BE2C (cell line): ENCODE measurements at regions not wholly inside any gene's neighbourhood (a gene's known extent, or its start where the extent isn't known, plus 50 kb on each side); places are given as distances from the start of the nearest gene placed in this dataset.
"Not testable (repeated sequence)": the region's sequence is repeated elsewhere in the genome, so short reads cannot be mapped to it uniquely, and the experiment has no call there.

ENCODE experiments used
- DNase-seq: peaks from one replicate; pipeline ENCODE4 v3.0.0-alpha.2; 2020
- H3K27me3 ChIP-seq: fragments of 250-450 bp; sonication (Bioruptor Pico); 2 replicates; pipeline ENCODE4 v1.5.1; 2020; ENCODE audit warnings: mild to moderate bottlenecking
- H3K36me3 ChIP-seq: fragments of 250-450 bp; sonication (Bioruptor Pico); 2 replicates; pipeline ENCODE4 v1.5.1; 2020; ENCODE audit warnings: mild to moderate bottlenecking
- H3K4me1 ChIP-seq: fragments of 250-450 bp; sonication (Bioruptor Pico); 2 replicates; pipeline ENCODE4 v1.5.1; 2020
- H3K4me3 ChIP-seq: 2 replicates; pipeline ENCODE4 v1.5.1; 2011; ENCODE audit warnings: low read depth, low read length
- H3K9me3 ChIP-seq: fragments of 250-450 bp; sonication (Bioruptor Pico); 2 replicates; pipeline ENCODE4 v1.5.1; 2020
- CTCF ChIP-seq: IDR thresholded peaks from 2 replicates; pipeline ENCODE4 v1.5.1; 2012; ENCODE audit warnings: mild to moderate bottlenecking, low read depth, low read length

DNA sequence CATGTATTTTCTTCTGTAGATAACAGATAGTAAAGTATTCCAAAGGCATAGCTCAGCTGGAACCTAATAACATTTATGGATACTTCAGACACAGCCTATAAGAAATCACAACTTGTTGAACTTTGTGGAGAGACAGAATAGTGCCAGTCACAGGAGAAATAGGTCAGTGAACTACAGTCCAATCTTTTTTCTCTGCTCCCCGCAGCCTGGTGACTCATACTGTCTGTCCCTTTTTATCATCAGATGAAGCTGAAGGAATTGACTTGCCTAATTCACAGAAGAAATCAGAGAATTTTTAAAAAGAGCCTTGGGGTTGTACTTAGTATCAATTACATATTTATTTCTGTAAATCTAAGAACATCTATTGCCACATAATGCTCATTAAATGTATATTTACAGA lies 222.3 kb downstream of the ALG10 start:
- Histone ChIP-seq H3K36me3 (no peaks in the 10 kb centered on the region), H3K9me3 (no peaks in the 10 kb centered on the region), H3K27me3 (no peaks in the 10 kb centered on the region), H3K4me3 (no peak overlapping the region), H3K4me1 (no peaks in the 10 kb centered on the region)
- no peak for TF ChIP-seq CTCF
- DNase-seq, result no peak

DNA sequence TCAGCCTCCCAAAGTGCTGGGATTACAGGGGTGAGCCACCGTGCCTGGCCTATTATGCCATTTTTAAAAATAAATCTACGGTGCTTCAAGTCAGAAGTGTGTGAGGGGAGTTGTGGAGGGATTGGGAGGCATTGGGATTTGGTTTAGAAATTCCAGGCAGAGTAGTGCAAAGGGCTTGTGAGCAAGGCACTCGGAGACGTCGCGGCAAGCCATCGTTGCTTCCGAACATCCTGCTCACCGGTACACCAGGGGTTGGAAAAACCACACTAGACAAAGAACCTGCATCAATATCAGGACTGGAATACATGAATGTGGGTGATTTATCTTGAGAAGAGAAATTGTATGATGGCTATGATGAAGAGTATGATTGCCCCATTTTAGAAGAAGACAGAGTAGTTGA lies 227.0 kb downstream of the ALG10 start:
- TF ChIP-seq CTCF, result no peak
- Histone ChIP-seq H3K27me3 (no peaks in the 10 kb centered on the region), H3K4me1 (no peaks in the 10 kb centered on the region), H3K9me3 (no peaks in the 10 kb centered on the region), H3K36me3 (no peaks in the 10 kb centered on the region), H3K4me3 (no peak overlapping the region)
- DNase-seq, result no peak

DNA sequence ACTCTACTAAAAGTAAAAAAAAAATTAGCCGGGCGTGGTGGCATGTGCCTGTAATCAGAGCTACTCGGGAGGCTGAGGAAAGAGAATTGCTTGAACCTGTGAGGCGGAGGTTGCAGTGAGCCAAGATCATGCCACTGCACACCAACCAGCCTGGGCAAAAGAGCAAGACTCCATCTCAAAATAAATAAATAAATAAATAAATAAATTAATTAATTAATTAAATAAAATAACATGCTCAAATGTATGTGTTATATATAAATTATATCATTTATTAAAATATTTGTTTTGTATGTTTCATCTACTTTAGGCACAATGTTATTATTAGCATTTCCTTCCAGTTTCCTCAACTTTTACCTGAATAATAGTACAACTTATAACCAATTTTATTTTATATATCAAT lies 229.6 kb downstream of the ALG10 start:
- H3K4me3 ChIP-seq, DNase-seq, H3K27me3 ChIP-seq, H3K36me3 ChIP-seq, H3K9me3 ChIP-seq, H3K4me1 ChIP-seq: not testable (repeated sequence)

GRCh38 chr12:34253674-34254073 lies 231.4 kb downstream of the ALG10 start:
- TF ChIP-seq CTCF, result no peak
- H3K4me3 ChIP-seq, result no peak overlapping the region
- H3K9me3 ChIP-seq, result no peaks in the 10 kb centered on the region
- H3K4me1 ChIP-seq, result no peaks in the 10 kb centered on the region
- no peaks in the 10 kb centered on the region for H3K36me3 ChIP-seq
- no peaks in the 10 kb centered on the region for H3K27me3 ChIP-seq
- DNase-seq, result no peak

DNA sequence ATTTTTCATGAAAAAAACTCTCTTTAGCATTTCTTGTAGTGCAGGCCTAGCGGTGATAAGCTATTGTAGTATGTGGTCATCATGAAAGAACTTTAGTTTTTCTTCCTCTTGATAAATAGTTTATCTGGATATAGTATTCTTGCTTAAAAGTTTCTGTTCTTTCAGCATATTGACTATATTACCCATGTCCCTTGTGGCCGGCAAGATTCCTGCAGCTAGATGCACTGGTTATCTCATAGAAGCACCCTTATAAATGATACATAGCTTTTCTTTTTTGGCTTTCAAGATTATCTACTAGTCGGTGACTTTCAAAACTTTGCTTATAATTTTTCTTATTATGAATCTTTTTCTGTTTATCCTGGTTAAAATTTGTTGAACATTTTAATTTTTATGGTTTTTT lies 234.8 kb downstream of the ALG10 start:
- no peaks in the 10 kb centered on the region for H3K9me3 ChIP-seq
- no peak for DNase-seq
- no peak for TF ChIP-seq CTCF

GRCh38 chr12:34262140-34262539 lies 239.8 kb downstream of the ALG10 start:
- not testable (repeated sequence) for H3K9me3 ChIP-seq, H3K36me3 ChIP-seq, DNase-seq, H3K27me3 ChIP-seq, H3K4me1 ChIP-seq, H3K4me3 ChIP-seq

More for the DNA sequence above, 234.8 kb downstream of the ALG10 start:
- Histone ChIP-seq H3K27me3 (no peaks in the 10 kb centered on the region), H3K4me3 (no peak overlapping the region), H3K36me3 (no peaks in the 10 kb centered on the region), H3K4me1 (no peaks in the 10 kb centered on the region)

DNA sequence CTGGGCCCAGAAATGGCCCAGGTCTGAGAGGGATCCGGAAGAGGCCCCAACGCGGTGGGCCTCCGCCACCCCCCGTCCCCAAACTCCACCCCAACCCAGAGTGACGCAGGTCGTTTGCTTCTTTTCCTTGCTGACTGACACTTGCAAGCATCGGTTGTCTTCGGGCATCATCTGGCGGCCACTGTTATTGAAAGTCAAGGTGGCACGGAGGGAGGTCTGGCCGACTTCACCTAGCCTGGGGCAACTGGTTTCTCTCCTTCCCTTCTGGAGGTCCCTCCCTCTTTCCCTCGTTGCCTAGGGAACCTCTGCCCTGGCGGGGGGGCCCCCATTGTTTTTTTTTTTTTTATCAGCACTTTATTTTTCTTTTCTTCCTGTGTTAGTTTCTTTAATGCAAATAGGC lies 241.8 kb downstream of the ALG10 start:
- H3K27me3 ChIP-seq, result no peaks in the 10 kb centered on the region
- no peaks in the 10 kb centered on the region for H3K9me3 ChIP-seq
- no peak overlapping the region for H3K4me3 ChIP-seq
- DNase-seq, result no peak
- no peak for TF ChIP-seq CTCF
- no peaks in the 10 kb centered on the region for H3K36me3 ChIP-seq
- no peaks in the 10 kb centered on the region for H3K4me1 ChIP-seq

GRCh38 chr12:34273703-34274102 lies 251.4 kb downstream of the ALG10 start:
- not testable (repeated sequence) for H3K4me3 ChIP-seq, H3K9me3 ChIP-seq, DNase-seq, H3K4me1 ChIP-seq, H3K36me3 ChIP-seq, H3K27me3 ChIP-seq
